Upper lobe of right lung (tissue), 1 donor: ENCODE measurements at regions not wholly inside any gene's neighbourhood (a gene's known extent, or its start where the extent isn't known, plus 50 kb on each side); places are given as distances from the start of the nearest gene placed in this dataset.

Source experiments
- ATAC-seq: fragments of 200-7000 bp; cut with Tn5 transposase; one replicate; pipeline ENCODE4 v1.9.1; 2020; ENCODE audit warnings: mild to moderate bottlenecking, moderate library complexity
- DNase-seq: peaks from one replicate; pipeline ENCODE4 v3.0.0-alpha.2; 2020
- H3K27ac ChIP-seq: fragments of 200-600 bp; one replicate; pipeline ENCODE4 v1.8.0; 2022
- H3K27me3 ChIP-seq: fragments of 200-600 bp; one replicate; pipeline ENCODE4 v1.8.0; 2022; ENCODE audit warnings: mild to moderate bottlenecking
- H3K36me3 ChIP-seq: fragments of 200-600 bp; one replicate; pipeline ENCODE4 v1.8.0; 2022
- H3K4me1 ChIP-seq: fragments of 200-600 bp; one replicate; pipeline ENCODE4 v1.8.0; 2022
- H3K4me3 ChIP-seq: fragments of 200-600 bp; one replicate; pipeline ENCODE4 v1.8.0; 2022; ENCODE audit warnings: mild to moderate bottlenecking
- H3K9me3 ChIP-seq: fragments of 200-600 bp; one replicate; pipeline ENCODE4 v1.8.0; 2022
- intact Hi-C: fragments of 100-400 bp; cut with DNase I; formaldehyde crosslinking; loops from one replicate; pipeline ENCODE4 v1.11.0; 2022
- TF ChIP-seq, protein P1 (sequence below): fragments of 200-600 bp; IDR thresholded peaks from one replicate; pipeline ENCODE4 v1.8.0; 2022; ENCODE audit warnings: antibody characterized with exemption
- donor health status: DM: no; HTN: yes; CAD: no; lungs with severe emphysema.

DNA sequence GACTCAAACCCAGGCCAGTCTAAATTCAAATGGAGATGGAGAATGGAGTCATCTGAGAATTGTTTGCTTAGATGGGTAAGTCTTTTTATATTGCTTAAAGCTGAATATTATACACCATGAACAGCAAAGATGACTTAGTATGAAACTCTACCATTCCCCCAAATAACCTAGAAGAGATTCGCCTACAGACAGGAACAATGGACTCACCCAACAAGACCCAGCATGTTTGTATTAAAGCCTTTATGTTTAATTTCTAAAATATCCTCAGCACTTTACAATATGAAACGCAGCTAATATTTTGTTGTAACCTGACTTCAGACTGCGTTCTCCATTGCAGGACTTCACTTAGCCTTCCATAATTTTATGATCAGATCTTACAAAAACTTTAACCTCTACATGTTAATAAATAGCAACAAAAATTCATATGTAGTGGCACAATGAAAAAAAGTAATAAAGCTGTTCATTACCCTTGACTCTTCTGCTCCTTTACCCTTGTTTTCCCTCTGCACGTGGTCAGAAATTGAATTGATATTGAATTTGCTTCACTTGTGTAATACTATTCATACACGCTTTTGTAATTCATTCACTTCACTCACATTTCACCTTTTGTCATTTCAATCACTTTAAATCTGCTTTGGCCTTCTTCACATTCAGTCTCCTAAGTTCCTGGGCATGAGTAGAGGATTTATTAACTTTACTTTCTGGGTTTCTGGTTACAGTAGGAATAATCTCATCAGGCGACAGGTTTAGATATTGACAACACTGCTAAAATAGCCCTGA is 177.3 kb upstream of the PTBP2 start:
- Histone ChIP-seq H3K36me3 (no peaks in the 10 kb centered on the region), H3K27me3 (no peaks in the 10 kb centered on the region), H3K4me3 (no peak overlapping the region), H3K27ac (no peak overlapping the region), H3K9me3 (no peaks in the 10 kb centered on the region), H3K4me1 (no peaks in the 10 kb centered on the region)
- ATAC-seq: no peak
- TF ChIP-seq, protein P1, sequence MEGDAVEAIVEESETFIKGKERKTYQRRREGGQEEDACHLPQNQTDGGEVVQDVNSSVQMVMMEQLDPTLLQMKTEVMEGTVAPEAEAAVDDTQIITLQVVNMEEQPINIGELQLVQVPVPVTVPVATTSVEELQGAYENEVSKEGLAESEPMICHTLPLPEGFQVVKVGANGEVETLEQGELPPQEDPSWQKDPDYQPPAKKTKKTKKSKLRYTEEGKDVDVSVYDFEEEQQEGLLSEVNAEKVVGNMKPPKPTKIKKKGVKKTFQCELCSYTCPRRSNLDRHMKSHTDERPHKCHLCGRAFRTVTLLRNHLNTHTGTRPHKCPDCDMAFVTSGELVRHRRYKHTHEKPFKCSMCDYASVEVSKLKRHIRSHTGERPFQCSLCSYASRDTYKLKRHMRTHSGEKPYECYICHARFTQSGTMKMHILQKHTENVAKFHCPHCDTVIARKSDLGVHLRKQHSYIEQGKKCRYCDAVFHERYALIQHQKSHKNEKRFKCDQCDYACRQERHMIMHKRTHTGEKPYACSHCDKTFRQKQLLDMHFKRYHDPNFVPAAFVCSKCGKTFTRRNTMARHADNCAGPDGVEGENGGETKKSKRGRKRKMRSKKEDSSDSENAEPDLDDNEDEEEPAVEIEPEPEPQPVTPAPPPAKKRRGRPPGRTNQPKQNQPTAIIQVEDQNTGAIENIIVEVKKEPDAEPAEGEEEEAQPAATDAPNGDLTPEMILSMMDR: no peak
- intact Hi-C loops: no loop called here
- DNase-seq: no peak

DNA sequence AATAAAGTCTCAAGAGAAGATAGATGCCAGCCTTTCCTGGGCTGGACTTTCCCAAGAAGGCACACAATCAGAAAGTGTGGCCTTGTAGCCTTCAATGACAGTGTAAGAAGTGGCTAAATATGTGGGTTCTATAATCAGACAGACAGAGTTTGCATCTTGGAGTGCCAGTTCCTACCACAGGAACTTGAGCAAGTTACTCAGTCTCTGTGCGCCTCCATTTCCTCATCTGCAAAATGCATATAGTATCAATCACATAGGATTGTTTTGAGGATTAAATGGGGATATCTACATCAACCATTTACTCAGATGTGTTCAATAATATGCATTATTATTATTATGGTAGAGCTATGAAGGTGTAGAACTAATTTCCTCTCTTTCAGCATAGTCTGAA is 176.8 kb upstream of the PTBP2 start:
- DNase-seq (no peak), ATAC-seq (no peak)
- intact Hi-C loops: no loop called here
- Histone ChIP-seq H3K4me1 (no peaks in the 10 kb centered on the region), H3K4me3 (no peak overlapping the region), H3K27me3 (no peaks in the 10 kb centered on the region), H3K9me3 (no peaks in the 10 kb centered on the region), H3K36me3 (no peaks in the 10 kb centered on the region), H3K27ac (no peak overlapping the region)
- TF ChIP-seq, protein P1: no peak

DNA sequence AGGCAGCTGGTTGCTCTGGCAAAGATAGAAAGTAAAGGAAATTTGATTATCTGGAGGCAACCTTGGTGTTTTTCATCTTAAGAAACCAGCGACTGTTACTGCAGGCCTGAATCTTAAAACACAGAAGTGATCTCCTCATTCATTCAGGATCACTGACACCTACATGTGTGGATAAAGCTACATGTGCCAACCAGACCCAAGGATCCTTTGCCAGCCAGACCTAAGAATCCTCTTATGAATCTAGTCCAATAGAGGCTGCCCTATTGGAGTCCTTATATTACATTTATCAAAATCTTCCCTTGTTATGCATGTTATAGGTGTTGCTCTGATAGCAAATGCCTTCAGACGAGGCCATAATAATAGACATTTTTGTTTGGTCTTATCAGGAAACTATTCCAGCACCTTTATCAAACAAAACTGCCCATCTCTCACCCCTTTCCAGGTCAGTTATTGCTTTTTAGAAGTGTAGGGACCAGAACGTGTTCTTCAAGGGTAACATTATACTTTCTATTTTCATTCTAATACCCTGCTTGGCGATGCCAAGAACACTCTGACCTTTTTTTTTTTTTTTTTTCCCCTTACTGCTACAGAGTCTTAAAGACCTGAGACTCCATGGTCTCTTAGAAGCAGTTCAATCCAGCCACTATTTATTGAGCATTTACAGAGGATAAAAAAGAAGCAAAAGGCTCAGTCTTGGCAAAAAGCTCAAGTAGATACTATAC is 175.5 kb upstream of the PTBP2 start:
- Histone ChIP-seq H3K36me3 (no peaks in the 10 kb centered on the region), H3K4me3 (no peak overlapping the region), H3K9me3 (no peaks in the 10 kb centered on the region), H3K27me3 (no peaks in the 10 kb centered on the region), H3K4me1 (no peaks in the 10 kb centered on the region), H3K27ac (no peak overlapping the region)
- no peak for DNase-seq
- no peak for ATAC-seq
- intact Hi-C loops: no loop called here
- TF ChIP-seq, protein P1: no peak

DNA sequence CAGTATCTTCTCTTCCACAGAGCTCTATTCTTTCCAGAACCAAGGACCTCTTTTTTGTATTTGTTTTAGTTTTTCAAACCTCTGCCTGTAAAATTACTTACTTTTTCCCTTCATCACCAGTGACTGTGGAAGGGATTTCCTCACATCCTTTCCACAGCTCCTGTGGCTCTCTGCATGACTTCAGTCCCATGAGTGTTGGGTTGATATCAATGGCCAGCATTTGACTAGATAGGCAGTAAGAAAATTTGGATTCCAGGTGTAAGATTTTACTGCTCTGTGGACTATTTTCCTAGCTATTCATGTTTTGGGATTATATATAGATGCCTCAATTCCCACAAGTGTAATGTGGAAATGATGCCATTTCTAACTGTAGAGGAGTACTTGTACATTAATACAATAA is 171.5 kb upstream of the PTBP2 start:
- TF ChIP-seq, protein P1: no peak
- Histone ChIP-seq H3K4me1 (no peaks in the 10 kb centered on the region), H3K27me3 (no peaks in the 10 kb centered on the region), H3K27ac (no peak overlapping the region), H3K36me3 (no peaks in the 10 kb centered on the region), H3K4me3 (no peak overlapping the region), H3K9me3 (no peaks in the 10 kb centered on the region)
- DNase-seq: no peak
- intact Hi-C loops: no loop called here
- ATAC-seq: no peak

DNA sequence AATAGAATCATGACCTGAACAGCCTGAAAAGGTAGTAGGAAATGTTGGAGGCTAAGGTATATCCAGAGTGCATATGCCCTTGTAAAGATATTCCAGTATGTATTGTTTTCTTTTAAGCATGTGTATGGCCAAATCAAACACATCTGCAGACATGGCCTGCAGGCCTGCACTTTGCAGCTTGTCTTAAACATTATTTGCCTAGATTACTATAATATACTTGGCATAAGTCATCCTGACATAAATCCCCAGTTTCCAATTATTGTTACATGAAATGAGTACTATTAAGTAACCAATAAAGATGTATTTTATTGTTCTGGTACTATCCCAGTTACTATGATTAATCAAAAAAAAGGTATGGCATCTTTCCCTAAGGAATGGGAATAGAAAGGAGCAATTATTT is 169.1 kb upstream of the PTBP2 start:
- intact Hi-C loops: no loop called here
- no peak for ATAC-seq
- Histone ChIP-seq H3K4me3 (no peak overlapping the region), H3K27ac (no peak overlapping the region), H3K9me3 (no peaks in the 10 kb centered on the region), H3K4me1 (no peaks in the 10 kb centered on the region), H3K27me3 (no peaks in the 10 kb centered on the region), H3K36me3 (no peaks in the 10 kb centered on the region)
- DNase-seq: no peak
- TF ChIP-seq, protein P1: no peak
